ENCODE measurements at regions not wholly inside any gene's neighbourhood (a gene's known extent, or its start where the extent isn't known, plus 50 kb on each side); places are given as distances from the start of the nearest gene placed in this dataset.
"Not testable (repeated sequence)": the region's sequence is repeated elsewhere in the genome, so short reads cannot be mapped to it uniquely, and the experiment has no call there.

GRCh38 chr3:177257625-177258024, 60.3 kb upstream of the TBL1XR1 start:
- no peak for TF ChIP-seq CTCF (IDR thresholded peaks at IDR 0.05)
- TF ChIP-seq POLR2A (IDR thresholded peaks at IDR 0.05), result no peak
- H3K9me3 ChIP-seq (replicated peaks in 1 of 3), result no peaks in the 10 kb centered on the region
- H3K27me3 ChIP-seq, result no peaks in the 10 kb centered on the region
- H3K27ac ChIP-seq, result no peak overlapping the region
- intact Hi-C loops (cut with DNase I), result no loop called here
- H3K36me3 ChIP-seq (replicated peaks in 1 of 2), result no peaks in the 10 kb centered on the region
- no peak for DNase-seq
- H3K4me1 ChIP-seq (replicated peaks in 1 of 2), result no peaks in the 10 kb centered on the region
- no peak overlapping the region for H3K4me3 ChIP-seq
- WGBS, 4 donors, result 76 to 91% (median 83%) methylated on average over 2 of the region's 2 CpGs

- Histone ChIP-seq H3K36me3 (replicated peaks in 1 of 2) (no peaks in the 10 kb centered on the region), H3K9me3 (replicated peaks in 1 of 3) (no peaks in the 10 kb centered on the region), H3K4me1 (replicated peaks in 1 of 2) (no peaks in the 10 kb centered on the region), H3K4me3 (no peak overlapping the region), H3K27me3 (no peaks in the 10 kb centered on the region), H3K27ac (no peak overlapping the region)
- 86 to 99% (median 97%) methylated on average over 5 of the region's 5 CpGs for WGBS, 4 donors
- DNase-seq, result no peak
- TF ChIP-seq CTCF (IDR thresholded peaks at IDR 0.05), result no peak
- TF ChIP-seq POLR2A (IDR thresholded peaks at IDR 0.05), result no peak
- intact Hi-C loops (cut with DNase I), result no loop called here
Observed at GRCh38 chr3:177262396-177262795, 65.1 kb upstream of the TBL1XR1 start.

- no peak overlapping the region for H3K27ac ChIP-seq
- H3K27me3 ChIP-seq, result no peaks in the 10 kb centered on the region
Observed at GRCh38 chr3:177263615-177264368, 66.5 kb upstream of the TBL1XR1 start.

GRCh38 chr3:177271811-177272501, 74.7 kb upstream of the TBL1XR1 start:
- H3K9me3 ChIP-seq (replicated peaks in 1 of 3); intact Hi-C loops (cut with DNase I); H3K27me3 ChIP-seq; DNase-seq; H3K36me3 ChIP-seq (replicated peaks in 1 of 2); H3K4me1 ChIP-seq (replicated peaks in 1 of 2); H3K4me3 ChIP-seq; H3K27ac ChIP-seq: not testable (repeated sequence)
- WGBS, 4 donors, result 98 to 100% (median 99%) methylated on average over 7 to 34 of the region's 36 CpGs

More at GRCh38 chr3:177263615-177264368, 66.5 kb upstream of the TBL1XR1 start:
- DNase-seq, result no peak
- Histone ChIP-seq H3K36me3 (replicated peaks in 1 of 2) (no peaks in the 10 kb centered on the region), H3K9me3 (replicated peaks in 1 of 3) (no peaks in the 10 kb centered on the region), H3K4me3 (no peak overlapping the region), H3K4me1 (replicated peaks in 1 of 2) (no peaks in the 10 kb centered on the region)
- TF ChIP-seq CTCF (IDR thresholded peaks at IDR 0.05), result no peak
- TF ChIP-seq POLR2A (IDR thresholded peaks at IDR 0.05), result no peak
- intact Hi-C loops (cut with DNase I), result no loop called here
- WGBS, 4 donors, result 76 to 89% (median 79%) methylated on average over 8 of the region's 8 CpGs

All from adrenal gland (tissue), 9 donors.